K562 (cell line): ENCODE measurements at regions not wholly inside any gene's neighbourhood (a gene's known extent, or its start where the extent isn't known, plus 50 kb on each side); places are given as distances from the start of the nearest gene placed in this dataset.
"Not testable (repeated sequence)": the region's sequence is repeated elsewhere in the genome, so short reads cannot be mapped to it uniquely, and the experiment has no call there.

Source experiments
- ARID3A ChIP-seq: IDR thresholded peaks from 2 replicates; pipeline ENCODE4 v1.6.1; 2012; ENCODE audit warnings: low read depth, low read length, improper control_type of control experiment, borderline replicate concordance
- BDP1 ChIP-seq: IDR thresholded peaks from 3 replicates; pipeline ENCODE4 v1.6.1; 2011; ENCODE audit not compliant: insufficient read length, insufficient read depth
- BRD9 ChIP-seq: fragments of 450-650 bp; IDR thresholded peaks from 2 replicates; pipeline ENCODE4 v1.6.1; 2018; ENCODE audit warnings: low read depth; ENCODE audit not compliant: partially characterized antibody
- CSDE1 ChIP-seq, 2 experiments: fragments of 450-650 bp; IDR thresholded peaks; 2 replicates each; pipeline ENCODE4 v1.6.1; 2016; ENCODE audit warnings: mild to moderate bottlenecking in 1 of 2
- EP300 ChIP-seq: IDR thresholded peaks from 2 replicates; pipeline ENCODE4 v1.6.1; 2012; ENCODE audit warnings: low read length, improper control_type of control experiment
- FOS ChIP-seq: IDR thresholded peaks from 3 replicates; pipeline ENCODE4 v1.6.1; 2011; ENCODE audit not compliant: insufficient read length; ENCODE audit errors: extremely low read depth
- JUN ChIP-seq, 2 experiments: sonication (generic) in 1 of 2; formaldehyde crosslinking in 1 of 2; IDR thresholded peaks; 2 replicates each; pipeline versions ENCODE4 v1.6.1 to v1.8.0; 2012 to 2022; ENCODE audit warnings: borderline replicate concordance in 2 of 2, mild to moderate bottlenecking in 2 of 2, improper control_type of control experiment in 1 of 2, low read depth in 1 of 2, low read length in 1 of 2, missing genetic modification reagents in 1 of 2
- JUND ChIP-seq, 2 experiments: IDR thresholded peaks; 2 replicates in 1 of 2; 3 replicates in 1 of 2; pipeline ENCODE4 v1.6.1; 2011; ENCODE audit warnings: borderline replicate concordance in 2 of 2, low read depth in 2 of 2, low read length in 2 of 2, improper control_type of control experiment in 1 of 2, missing biosample characterization in 1 of 2, missing genetic modification characterization in 1 of 2, missing genetic modification reagents in 1 of 2
- MEF2A ChIP-seq: IDR thresholded peaks from 2 replicates; pipeline ENCODE4 v1.6.1; 2011; ENCODE audit warnings: low read depth, mild to moderate bottlenecking, low read length, moderate library complexity; ENCODE audit not compliant: control insufficient read depth
- MYC ChIP-seq, 2 experiments: fragments of 250-450 bp in 1 of 2; sonication (Bioruptor Pico) in 1 of 2; IDR thresholded peaks; 2 replicates each; pipeline versions ENCODE4 v1.5.1 to v1.6.1; 2012 to 2021; ENCODE audit warnings: low read depth in 2 of 2, borderline replicate concordance in 1 of 2, improper control_type of control experiment in 1 of 2, low read length in 1 of 2, mild to moderate bottlenecking in 1 of 2, moderate library complexity in 1 of 2
- RCOR1 ChIP-seq, 2 experiments: IDR thresholded peaks; 2 replicates each; pipeline ENCODE4 v1.6.1; 2012; ENCODE audit warnings: low read depth in 2 of 2, low read length in 2 of 2, borderline replicate concordance in 1 of 2, improper control_type of control experiment in 1 of 2
- TBP ChIP-seq: optimal IDR thresholded peaks from 2 replicates; pipeline ENCODE3; 2011; ENCODE audit warnings: low read depth, low read length, improper control_type of control experiment
- ZBTB40 ChIP-seq, 2 experiments: fragments of 450-650 bp in 1 of 2; sonication (generic) in 1 of 2; formaldehyde crosslinking in 1 of 2; IDR thresholded peaks; 2 replicates each; pipeline versions ENCODE4 v1.7.1 to v1.9.0; 2016 to 2022; ENCODE audit warnings: inconsistent platforms in 1 of 2, mild to moderate bottlenecking in 1 of 2, missing genetic modification reagents in 1 of 2

- TF ChIP-seq MEF2A (0 out of 2 replicates have a peak, but pooled peaks have one; percentile 13), EP300 (peak; percentile 75), CSDE1 (IDR thresholded peaks at IDR 0.05) (peak in 1 of 2 experiments; percentile 54; a peak in 1 of 4 replicates), JUN (IDR thresholded peaks at IDR 0.05; ENCODE audit: borderline replicate concordance, low read depth, low read length) (0 out of 2 replicates have a peak, but pooled peaks have one; percentile 28), JUND (IDR thresholded peaks at IDR 0.05; ENCODE audit: borderline replicate concordance, low read depth, low read length) (0 out of 2 replicates have a peak, but pooled peaks have one; percentile 51), TBP (peak; percentile 88), FOS (peak; percentile 30), BRD9 (peak; percentile 75), ZBTB40 (IDR thresholded peaks at IDR 0.05) (peak; percentile 56; the same call in 1 of the 2 replicates), BDP1 (peak; percentile 55), RCOR1 (IDR thresholded peaks at IDR 0.05; ENCODE audit: borderline replicate concordance in 1 of 2, low read depth in 2 of 2, low read length in 2 of 2) (peak in 1 of 2 experiments; percentile 53; a peak in 1 of 4 replicates), MYC (IDR thresholded peaks at IDR 0.05; ENCODE audit: low read depth, low read length) (peak; percentile 50; the same call in 1 of the 2 replicates), ARID3A (0 out of 2 replicates have a peak, but pooled peaks have one; percentile 57)
- TF ChIP-seq JUN (CRISPR knock-in tag; IDR thresholded peaks at IDR 0.05; ENCODE audit: borderline replicate concordance); JUND (tag; IDR thresholded peaks at IDR 0.05; ENCODE audit: borderline replicate concordance, low read depth, low read length); ZBTB40 (CRISPR knock-in tag; IDR thresholded peaks at IDR 0.05); MYC (CRISPR knock-in tag; IDR thresholded peaks at IDR 0.05; ENCODE audit: borderline replicate concordance, low read depth): not testable (repeated sequence)
Measured at GRCh38 chr1:121016182-121017028, 126.8 kb downstream of the PPIAL4A start (continued).
